GM18498 (cell line): ENCODE measurements at regions not wholly inside any gene's neighbourhood (a gene's known extent, or its start where the extent isn't known, plus 50 kb on each side); places are given as distances from the start of the nearest gene placed in this dataset.

Experiments used
- ATAC-seq: cut with Tn5 transposase; IDR thresholded peaks from one replicate; pipeline ENCODE4 v1.9.1; 2021; ENCODE audit warnings: mild to moderate bottlenecking, moderate library complexity; ENCODE audit not compliant: unreplicated experiment

- no peak for ATAC-seq
Measured at GRCh38 chr10:32171204-32171603, 115.0 kb upstream of the KIF5B start.

DNA sequence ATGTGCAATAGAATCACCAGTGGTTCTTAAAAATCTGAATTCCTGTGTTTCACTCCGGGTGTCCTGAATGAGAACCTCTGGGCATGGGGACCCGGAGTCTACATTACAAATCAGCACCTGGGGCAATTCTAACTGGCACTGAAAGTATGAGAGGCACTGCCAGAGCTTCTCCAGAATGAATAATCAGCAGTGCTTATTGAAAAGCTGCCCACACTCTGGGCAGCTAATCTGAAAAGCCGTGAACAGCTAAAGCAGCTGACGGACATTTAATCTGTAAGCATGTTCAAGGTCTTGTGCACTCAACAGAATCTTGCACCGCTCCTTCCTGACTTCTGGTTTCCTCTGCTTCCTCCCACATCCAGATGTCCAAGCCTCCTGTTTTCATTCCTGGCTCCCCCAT, 113.3 kb upstream of the KIF5B start:
- no peak for ATAC-seq

GRCh38 chr10:32167450-32167849, 111.2 kb upstream of the KIF5B start:
- no peak for ATAC-seq

DNA sequence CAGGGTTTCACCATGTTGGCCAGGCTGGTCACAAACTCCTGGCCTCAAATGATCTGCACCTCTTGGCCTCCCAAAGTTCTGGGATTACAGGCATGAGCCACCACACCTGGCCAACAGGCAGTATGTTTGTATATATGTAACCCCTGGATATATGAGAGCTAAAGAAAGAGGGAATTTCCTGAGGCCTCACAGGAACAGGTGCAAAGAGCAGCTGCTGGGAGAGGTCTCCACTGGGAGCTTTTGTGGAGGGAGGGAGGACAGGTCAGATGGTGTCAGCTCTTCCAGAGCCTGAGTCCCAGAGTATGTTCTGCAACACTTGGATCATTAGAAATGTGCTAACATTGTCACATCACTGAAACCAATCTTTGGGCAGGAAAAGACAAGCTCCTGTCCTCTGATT, 110.1 kb upstream of the KIF5B start:
- ATAC-seq, result no peak

GRCh38 chr10:32163762-32164148, 107.5 kb upstream of the KIF5B start:
- ATAC-seq, result no peak

DNA sequence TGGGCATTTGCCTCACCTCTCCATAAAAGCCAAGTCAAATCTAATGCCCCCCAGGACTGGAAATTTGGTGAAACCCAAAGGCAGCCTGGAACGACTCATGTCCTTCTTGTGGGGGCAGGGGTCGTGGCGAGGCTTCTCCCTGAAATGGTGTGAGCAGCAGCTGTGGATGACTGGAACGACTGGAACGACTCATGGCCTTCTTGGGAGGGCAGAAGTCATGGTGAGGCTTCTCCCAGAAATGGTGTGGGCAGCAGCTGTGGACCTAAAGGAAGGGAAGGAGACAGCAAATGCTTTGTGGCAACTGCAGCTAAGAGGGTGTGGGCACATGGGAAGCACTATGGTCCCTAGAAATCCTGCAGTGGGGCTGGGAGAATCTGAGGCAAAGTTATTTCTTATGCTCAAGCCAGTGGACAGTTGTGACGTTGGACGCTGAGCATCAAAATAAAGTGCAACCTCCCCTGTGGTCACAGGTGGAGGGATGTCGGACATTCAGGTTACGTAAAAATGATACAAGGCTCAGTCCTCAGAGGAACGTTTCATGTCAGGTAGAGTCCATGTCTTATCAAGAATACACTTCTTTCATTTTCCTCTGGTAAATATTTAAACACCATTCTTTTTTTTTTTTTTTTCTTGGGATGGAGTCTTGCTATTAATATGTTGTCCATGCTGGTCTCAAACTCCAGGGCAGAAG, 107.0 kb upstream of the KIF5B start:
- no peak for ATAC-seq

- no peak for ATAC-seq
Measured at GRCh38 chr10:32161586-32161985, 105.4 kb upstream of the KIF5B start.

DNA sequence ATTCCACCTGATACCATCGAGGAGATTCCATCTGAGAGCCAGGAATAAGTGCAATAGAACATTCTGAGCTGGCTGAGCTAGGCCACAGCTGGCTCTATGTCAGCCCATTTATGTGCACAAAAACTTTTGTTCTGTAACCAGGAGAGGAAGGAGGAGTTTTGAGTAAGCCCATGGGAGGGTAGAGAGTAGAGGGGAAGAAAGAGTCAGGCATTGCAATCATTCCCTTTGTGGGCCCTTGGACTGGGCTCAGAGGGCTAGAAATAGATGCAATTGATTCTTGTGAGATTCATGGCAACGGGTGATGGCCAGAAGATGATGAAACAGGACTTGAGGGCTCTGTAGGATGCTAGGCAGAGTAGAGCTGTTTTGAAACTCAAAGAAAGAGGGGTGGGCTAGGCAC, 104.6 kb upstream of the KIF5B start:
- no peak for ATAC-seq

DNA sequence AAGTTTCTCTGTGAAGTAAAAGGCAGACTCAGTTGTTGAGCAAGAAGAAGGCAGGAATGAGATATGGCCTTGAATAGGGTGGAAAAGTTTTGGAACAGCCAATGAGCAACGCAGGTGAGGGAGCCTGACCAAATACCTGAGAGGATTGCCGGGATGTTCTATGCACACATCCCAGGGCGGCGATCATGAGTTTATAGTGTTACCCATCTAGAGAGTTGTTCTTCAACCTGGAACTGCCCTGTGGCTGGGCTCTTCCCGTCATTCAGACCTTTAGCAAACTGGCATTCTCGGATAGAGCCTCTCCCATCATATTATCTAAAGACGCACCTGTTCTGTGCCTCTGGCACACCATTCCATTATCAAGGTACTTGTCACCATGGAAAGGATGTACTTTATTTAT, 103.0 kb upstream of the KIF5B start:
- ATAC-seq, result no peak

DNA sequence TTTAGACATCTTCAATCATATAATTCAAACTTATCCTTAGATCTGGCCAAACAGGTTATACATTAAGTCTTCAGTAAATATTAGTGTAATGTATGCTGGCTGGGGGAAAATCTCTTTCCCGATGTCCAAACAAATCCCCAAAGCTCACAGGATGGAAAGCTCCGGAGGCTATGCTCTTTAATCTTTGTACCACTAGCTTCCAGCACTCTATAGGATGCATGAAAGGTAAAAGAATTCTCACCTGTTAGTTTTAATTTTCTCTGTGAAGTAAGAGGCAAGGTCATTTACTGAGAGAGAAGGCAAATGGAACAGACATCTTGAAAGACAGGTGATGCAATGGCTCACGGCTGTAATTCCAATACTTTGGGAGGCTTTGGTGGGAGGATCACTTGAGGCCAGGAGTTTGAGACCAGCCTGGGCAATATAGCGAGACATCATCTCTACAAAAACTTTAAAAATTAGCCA, 99.8 kb upstream of the KIF5B start:
- ATAC-seq, result no peak

GRCh38 chr10:32155075-32155516, 98.9 kb upstream of the KIF5B start:
- ATAC-seq, result no peak

DNA sequence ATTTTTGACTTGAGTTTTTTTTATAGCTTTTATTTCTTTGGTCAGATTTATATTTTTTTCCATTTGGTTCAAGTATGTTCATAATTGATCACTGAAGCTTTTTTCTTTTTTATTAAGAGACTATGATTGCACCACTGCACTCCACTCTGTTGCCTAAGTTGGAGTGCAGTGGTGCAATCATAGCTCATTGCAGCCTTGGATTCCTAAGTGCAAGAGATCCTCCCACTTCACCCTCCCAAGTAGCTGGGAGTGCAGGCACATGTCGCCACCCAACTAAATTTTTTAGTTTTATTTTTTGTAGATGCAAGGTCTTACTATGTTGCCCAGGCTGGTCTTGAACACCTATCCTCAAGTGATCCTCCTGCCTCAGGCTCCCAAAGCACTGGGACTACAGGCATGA, 97.7 kb upstream of the KIF5B start:
- no peak for ATAC-seq

DNA sequence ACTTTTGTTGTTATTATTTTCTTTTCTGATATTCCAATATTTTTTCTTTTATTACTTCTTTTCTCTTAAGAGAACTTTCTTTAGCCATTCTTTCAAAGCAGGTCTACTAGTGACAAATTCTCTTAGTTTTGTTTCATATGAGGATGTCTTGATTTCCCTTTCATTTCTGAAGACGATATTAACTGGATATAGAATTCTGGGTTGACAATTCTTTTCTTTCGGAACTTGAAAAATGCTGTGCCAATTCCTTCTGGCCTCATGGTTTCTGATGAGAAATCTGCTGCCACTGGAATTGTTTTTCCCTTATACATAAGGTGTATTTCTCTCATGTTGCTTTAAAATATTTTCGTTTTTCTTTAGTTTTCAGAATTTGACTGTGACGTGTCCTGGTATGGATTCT, 97.0 kb upstream of the KIF5B start:
- no peak for ATAC-seq

DNA sequence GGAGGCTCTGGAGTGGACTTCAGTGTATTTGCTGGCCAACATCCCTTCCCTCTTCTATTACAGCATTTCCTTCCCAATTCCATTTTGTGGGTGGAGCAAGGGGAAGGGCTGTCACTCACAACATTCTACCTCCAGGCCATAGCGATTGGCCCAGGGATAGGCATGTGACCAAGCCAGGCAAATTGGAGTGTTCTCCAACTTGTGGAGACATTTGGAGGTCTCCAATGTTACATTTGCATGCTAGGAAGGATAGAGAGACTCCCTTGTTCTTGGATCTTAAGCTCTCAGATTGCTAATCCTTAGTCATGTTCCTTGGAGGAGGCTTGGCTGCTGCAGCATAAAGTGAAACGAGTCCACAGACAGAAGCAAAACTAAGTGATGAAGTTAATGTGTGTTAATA, 95.6 kb upstream of the KIF5B start:
- no peak for ATAC-seq

GRCh38 chr10:32150532-32151101, 94.4 kb upstream of the KIF5B start:
- no peak for ATAC-seq

DNA sequence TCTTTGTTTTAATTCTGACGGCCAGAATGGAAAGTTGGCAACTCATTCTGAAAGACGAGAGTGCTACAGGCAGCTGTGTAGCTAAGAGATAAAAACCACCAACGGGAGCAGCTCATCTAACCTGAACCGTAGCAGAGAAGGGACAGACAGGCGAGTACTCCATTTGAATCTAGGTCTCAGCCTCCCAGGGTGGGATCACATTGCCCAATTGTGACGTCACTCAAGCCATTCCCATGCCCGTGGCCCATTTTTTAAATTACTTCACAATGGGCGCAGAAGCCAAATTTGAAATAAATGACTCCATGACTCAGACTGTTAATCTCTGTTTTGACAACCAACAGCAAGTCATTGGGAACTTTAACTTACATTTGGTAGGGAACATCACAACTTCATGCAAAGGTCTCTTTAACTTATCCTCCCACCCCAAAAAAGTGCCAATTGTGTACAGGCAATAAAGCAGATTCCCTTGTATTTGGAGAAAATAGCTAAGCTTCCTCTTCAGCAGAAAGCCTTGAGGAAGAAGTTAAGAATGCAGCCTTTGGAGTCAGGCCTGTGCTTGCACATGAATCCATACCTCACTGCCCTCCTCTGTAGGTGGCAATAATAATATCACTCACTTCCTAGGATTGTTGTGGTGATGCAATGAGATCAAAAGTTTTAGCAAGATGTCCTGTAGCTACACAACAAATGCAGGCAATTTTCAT, 93.2 kb upstream of the KIF5B start:
- ATAC-seq, result peak; percentile 96

DNA sequence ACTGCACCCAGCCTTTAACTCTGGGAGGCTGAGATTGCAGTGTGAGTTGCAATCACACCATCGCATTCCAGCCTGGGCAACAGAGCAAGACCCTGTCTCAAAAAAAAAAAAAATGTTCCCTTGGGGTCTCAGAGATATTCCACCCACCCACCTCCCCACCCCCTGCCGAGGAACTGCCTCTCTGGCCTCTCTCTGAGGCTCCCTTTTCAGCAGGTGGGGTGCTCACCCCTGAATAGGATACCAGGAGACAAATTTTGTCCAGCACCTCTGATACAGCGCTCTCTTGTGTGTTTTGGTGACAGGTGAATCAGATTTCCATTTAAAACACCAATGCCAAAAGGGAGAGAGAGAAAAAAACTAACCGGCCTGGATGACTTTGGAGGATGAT, 92.6 kb upstream of the KIF5B start:
- peak; percentile 29 for ATAC-seq

DNA sequence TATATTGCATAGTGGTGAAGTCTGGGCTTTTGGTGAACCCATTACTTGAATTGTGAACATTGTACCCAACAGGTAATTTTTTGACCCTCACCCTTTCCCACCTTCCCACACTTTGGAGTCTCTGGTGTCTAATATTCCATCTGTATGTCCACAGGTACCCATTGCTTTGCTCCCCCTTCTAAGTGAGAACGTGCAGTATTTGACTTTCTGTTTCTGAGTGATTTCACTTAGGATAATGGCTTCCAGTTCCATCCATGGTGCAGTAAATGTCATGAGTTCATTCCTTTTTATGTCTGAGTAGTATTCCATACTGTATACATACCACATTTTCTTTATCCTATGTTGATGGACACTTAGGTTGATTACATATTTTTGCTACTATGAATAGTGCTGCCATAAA, 91.5 kb upstream of the KIF5B start:
- ATAC-seq, result no peak

GRCh38 chr10:32146166-32146565, 89.9 kb upstream of the KIF5B start:
- no peak for ATAC-seq

DNA sequence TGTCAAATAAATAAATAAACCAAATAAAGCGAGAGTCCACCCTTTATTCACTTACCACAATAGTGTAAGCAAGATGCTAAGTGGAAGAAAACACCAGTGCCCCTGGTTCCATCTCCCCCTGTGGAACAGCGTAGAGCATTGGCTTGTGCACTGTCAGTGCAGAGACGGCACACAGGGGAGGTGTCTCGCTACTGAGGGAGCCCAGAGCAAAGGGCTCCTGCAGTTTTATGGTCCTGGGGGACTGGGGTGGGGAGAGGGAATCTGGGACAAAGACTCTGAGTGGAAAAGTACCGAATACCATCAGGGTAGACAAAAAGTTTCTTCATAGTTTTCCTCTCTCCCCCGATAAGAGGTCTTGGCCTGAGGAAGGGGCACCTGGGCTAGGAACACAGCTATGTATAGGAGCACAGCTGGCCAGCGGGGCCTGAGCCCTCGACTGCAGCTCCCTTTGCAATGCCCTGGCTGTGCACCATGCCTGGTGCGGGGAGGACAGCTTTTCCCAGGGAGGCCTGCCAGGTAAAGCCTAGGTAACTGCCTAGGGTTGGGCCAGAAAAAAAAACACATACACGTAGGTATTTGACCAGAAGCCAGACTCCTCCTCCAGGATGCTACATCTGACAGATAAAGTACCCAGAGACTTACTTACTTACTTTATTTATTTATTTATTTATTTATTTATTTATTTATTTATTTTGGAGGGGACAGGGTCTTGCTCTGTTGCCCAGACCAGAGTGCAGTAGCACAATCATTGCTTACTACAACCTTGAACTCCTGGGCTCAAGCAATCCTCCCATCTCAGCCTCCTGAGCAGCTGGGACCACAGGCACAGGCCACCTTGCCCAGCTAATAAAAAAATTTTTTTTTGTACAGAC, 88.8 kb upstream of the KIF5B start:
- no peak for ATAC-seq

- no peak for ATAC-seq
Measured at GRCh38 chr10:32143302-32143847, 87.2 kb upstream of the KIF5B start.
